BE2C (cell line): ENCODE measurements at regions not wholly inside any gene's neighbourhood (a gene's known extent, or its start where the extent isn't known, plus 50 kb on each side); places are given as distances from the start of the nearest gene placed in this dataset.

ENCODE experiments used
- DNase-seq: peaks from one replicate; pipeline ENCODE4 v3.0.0-alpha.2; 2020
- H3K27me3 ChIP-seq: fragments of 250-450 bp; sonication (Bioruptor Pico); 2 replicates; pipeline ENCODE4 v1.5.1; 2020; ENCODE audit warnings: mild to moderate bottlenecking
- H3K36me3 ChIP-seq: fragments of 250-450 bp; sonication (Bioruptor Pico); 2 replicates; pipeline ENCODE4 v1.5.1; 2020; ENCODE audit warnings: mild to moderate bottlenecking
- H3K4me1 ChIP-seq: fragments of 250-450 bp; sonication (Bioruptor Pico); 2 replicates; pipeline ENCODE4 v1.5.1; 2020
- H3K4me3 ChIP-seq: 2 replicates; pipeline ENCODE4 v1.5.1; 2011; ENCODE audit warnings: low read depth, low read length
- H3K9me3 ChIP-seq: fragments of 250-450 bp; sonication (Bioruptor Pico); 2 replicates; pipeline ENCODE4 v1.5.1; 2020
- TF ChIP-seq, protein P1 (sequence below): IDR thresholded peaks from 2 replicates; pipeline ENCODE4 v1.5.1; 2012; ENCODE audit warnings: mild to moderate bottlenecking, low read depth, low read length

DNA sequence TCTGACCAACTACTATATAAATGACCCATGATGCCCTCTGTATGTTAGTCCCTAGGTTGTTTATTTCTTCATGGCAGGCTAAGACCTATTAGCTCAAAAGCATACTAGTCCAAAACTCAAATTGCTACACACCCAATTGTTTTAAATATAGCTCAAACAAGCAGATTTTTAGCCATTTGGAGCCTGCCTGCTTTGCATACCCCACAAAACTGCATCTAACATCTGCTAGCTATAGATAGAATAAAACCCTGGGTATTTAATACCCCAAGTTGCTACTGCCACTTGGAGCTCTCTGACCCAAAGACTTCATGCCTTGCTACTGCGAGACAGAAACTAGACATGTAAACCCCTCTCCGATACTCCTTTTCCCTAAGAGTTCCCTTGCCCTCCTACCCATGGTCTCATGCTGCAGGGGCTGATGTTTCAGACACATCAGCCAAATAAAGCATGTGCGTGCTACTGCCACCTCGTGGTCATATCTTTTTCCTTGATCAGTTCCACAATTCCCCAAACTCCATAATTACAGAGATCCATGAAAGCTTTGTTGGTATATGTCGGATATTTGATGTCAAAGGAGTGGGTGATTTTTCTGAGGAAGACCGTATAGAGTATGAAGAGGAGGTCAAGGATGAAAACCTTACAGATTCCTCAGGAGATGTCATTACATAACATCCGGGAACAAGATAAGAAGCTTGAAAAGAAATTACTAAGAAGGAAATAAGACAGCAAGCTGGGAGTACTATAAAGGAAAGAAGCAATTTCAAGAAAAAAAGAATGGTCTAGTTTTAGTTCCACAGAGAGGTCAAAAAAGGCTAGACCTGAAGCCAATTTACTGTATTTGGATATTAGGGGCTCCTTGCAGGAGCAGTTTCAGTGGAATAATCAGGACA is 386.6 kb downstream of the SH2D4B start:
- no peaks in the 10 kb centered on the region for H3K9me3 ChIP-seq
- H3K4me1 ChIP-seq = no peaks in the 10 kb centered on the region
- no peaks in the 10 kb centered on the region for H3K27me3 ChIP-seq
- H3K36me3 ChIP-seq = no peaks in the 10 kb centered on the region
- DNase-seq = peak; percentile 58
- TF ChIP-seq, protein P1, sequence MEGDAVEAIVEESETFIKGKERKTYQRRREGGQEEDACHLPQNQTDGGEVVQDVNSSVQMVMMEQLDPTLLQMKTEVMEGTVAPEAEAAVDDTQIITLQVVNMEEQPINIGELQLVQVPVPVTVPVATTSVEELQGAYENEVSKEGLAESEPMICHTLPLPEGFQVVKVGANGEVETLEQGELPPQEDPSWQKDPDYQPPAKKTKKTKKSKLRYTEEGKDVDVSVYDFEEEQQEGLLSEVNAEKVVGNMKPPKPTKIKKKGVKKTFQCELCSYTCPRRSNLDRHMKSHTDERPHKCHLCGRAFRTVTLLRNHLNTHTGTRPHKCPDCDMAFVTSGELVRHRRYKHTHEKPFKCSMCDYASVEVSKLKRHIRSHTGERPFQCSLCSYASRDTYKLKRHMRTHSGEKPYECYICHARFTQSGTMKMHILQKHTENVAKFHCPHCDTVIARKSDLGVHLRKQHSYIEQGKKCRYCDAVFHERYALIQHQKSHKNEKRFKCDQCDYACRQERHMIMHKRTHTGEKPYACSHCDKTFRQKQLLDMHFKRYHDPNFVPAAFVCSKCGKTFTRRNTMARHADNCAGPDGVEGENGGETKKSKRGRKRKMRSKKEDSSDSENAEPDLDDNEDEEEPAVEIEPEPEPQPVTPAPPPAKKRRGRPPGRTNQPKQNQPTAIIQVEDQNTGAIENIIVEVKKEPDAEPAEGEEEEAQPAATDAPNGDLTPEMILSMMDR = peak; percentile 61
- H3K4me3 ChIP-seq = no peak overlapping the region

DNA sequence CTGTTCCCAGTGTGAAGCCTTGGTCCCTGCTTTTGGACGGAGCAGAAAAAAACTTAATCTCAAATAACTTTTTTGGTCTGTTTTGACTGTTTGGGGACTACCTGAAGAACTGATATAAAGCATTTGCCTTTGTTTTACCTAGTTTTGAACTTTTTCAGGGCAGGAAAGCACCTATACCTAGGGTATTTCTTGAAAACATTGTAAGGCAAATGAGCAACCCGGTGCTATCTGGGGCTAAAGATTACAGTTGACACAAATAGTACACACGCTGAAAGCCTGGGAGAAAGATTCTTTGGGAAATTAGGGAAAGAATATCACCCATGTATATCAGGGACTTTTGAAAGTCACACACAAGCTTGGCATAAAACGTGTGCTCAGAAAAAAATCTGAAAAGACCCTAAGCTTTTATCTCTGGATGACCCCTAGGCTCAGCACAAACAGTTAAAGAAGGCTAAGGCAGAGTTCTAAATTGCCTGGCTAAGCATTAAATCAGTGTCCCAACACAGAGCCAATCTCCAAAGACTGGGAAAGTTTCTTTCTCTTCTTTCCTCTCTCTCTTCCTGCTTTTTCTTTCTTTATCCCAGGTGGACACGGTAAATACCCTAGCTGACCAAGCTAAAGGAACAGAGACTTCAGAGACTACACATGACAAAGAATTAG is 389.8 kb downstream of the SH2D4B start:
- H3K4me1 ChIP-seq = no peaks in the 10 kb centered on the region
- TF ChIP-seq, protein P1 = no peak
- no peak for DNase-seq
- H3K36me3 ChIP-seq = no peaks in the 10 kb centered on the region
- H3K9me3 ChIP-seq = no peaks in the 10 kb centered on the region
- H3K4me3 ChIP-seq = no peak overlapping the region
- no peaks in the 10 kb centered on the region for H3K27me3 ChIP-seq

DNA sequence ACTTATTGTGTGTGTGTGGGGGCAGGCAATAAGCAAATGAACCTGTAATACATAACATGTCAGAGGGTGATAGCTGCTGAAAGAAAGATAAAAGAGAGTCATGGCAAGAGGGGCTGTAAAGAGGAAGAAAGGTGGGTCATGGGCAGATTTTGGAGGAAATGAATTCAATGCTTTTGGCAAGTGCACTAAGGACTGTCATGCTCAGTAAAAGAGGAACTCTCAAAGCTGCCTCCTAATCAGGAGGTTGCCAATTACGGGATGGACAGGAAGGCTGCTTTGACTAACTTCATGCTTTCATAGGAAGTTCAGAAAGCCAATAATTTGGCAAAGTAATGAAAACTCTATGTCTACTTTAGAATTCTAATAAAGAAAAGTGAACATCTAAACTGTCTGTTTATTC is 401.2 kb downstream of the SH2D4B start:
- no peak for DNase-seq
- H3K9me3 ChIP-seq = no peaks in the 10 kb centered on the region
- H3K36me3 ChIP-seq = no peaks in the 10 kb centered on the region
- H3K27me3 ChIP-seq = no peaks in the 10 kb centered on the region
- no peak overlapping the region for H3K4me3 ChIP-seq
- no peaks in the 10 kb centered on the region for H3K4me1 ChIP-seq
- TF ChIP-seq, protein P1 = no peak

DNA sequence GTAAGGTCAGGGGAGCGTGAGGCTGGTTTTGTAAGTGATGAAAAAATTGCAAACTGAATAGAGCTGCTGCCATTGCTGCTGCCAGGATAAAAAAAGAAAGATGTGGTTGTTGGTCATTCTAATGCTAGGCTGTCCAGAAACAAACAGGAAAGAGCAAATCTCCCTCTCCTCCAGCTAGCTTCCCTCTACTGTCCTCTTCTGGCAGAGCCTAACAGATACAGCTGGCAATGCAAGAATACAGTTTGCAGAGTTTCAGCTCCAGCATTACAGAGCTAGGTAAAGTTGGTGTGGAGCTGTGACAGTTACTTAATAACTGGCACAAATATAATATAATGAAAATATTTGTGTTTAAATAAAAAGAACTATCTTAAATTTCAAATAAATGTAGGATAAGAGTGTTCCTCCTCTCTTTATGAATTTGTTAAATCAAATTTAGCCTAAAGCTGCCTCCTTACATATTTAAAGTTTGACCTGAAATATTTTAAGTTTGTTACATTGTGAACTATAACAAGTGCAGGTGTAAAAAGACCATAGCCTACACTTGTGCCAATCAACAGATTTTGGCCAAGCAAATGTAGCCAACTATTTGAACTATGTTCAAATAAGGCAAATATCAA is 407.7 kb downstream of the SH2D4B start:
- H3K27me3 ChIP-seq = no peaks in the 10 kb centered on the region
- no peak overlapping the region for H3K4me3 ChIP-seq
- no peaks in the 10 kb centered on the region for H3K9me3 ChIP-seq
- H3K4me1 ChIP-seq = no peaks in the 10 kb centered on the region
- no peak for DNase-seq
- H3K36me3 ChIP-seq = no peaks in the 10 kb centered on the region
- TF ChIP-seq, protein P1 = peak; percentile 45

DNA sequence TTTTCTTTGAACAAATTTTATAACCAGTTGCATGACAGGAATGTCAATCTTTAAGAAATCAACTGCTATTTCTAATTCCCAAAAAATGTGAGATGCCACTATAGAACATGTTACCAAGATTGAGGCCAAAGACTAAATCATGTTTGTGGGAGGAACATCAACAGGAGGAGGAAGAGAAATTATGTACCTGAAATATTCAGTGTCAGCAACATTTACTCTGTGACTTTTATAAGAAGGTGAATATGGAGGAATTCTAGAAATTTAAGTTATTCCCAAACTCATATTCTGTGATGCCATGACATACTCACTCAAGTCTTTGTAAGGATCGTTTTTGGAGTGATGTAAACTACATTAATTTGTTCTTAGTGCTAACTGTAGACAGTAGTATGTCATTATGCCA is 408.4 kb downstream of the SH2D4B start:
- Histone ChIP-seq H3K27me3 (no peaks in the 10 kb centered on the region), H3K4me3 (no peak overlapping the region), H3K9me3 (no peaks in the 10 kb centered on the region), H3K36me3 (no peaks in the 10 kb centered on the region), H3K4me1 (no peaks in the 10 kb centered on the region)
- TF ChIP-seq, protein P1 = no peak
- no peak for DNase-seq
